ENCODE measurements at regions not wholly inside any gene's neighbourhood (a gene's known extent, or its start where the extent isn't known, plus 50 kb on each side); places are given as distances from the start of the nearest gene placed in this dataset.

- Histone ChIP-seq H3K9ac (ENCODE audit: low read depth in 1 of 2, low read length in 2 of 2) (no peak overlapping the region), H3K36me3 (ENCODE audit: control insufficient read depth in 4 of 4, insufficient read depth in 3 of 4, low read depth in 1 of 4, low read length in 3 of 4) (no peaks in the 10 kb centered on the region), H3K27ac (ENCODE audit: low read depth in 1 of 2, low read length in 2 of 2) (no peak overlapping the region), H3K4me3 (ENCODE audit: low read depth in 1 of 3, low read length in 3 of 3) (no peak overlapping the region), H3K27me3 (ENCODE audit: control insufficient read depth in 4 of 4, insufficient read depth in 4 of 4, low read length in 3 of 4) (no peaks in the 10 kb centered on the region), H3K4me1 (ENCODE audit: control insufficient read depth in 4 of 4, insufficient read depth in 4 of 4, low read length in 3 of 4) (no peaks in the 10 kb centered on the region), H3K9me3 (ENCODE audit: control insufficient read depth in 4 of 4, low read length in 3 of 4) (no peaks in the 10 kb centered on the region)
- DNase-seq (ENCODE audit: low spot score): no peak
- no peak for TF ChIP-seq GABPA (IDR thresholded peaks at IDR 0.05 in 1 of 2, conservative IDR thresholded peaks at IDR 0.05 in 1 of 2)
- TF ChIP-seq TAF1 (conservative IDR thresholded peaks at IDR 0.05): no peak
- TF ChIP-seq YY1 (IDR thresholded peaks at IDR 0.05): no peak
- TF ChIP-seq FOXA2 (IDR thresholded peaks at IDR 0.05): no peak
- TF ChIP-seq MAX (IDR thresholded peaks at IDR 0.05): no peak
- TF ChIP-seq ATF3 (IDR thresholded peaks at IDR 0.05): no peak
- no peak for TF ChIP-seq CTCF (IDR thresholded peaks at IDR 0.05; ENCODE audit: low read depth, low read length, missing input control)
- TF ChIP-seq NR2F2 (IDR thresholded peaks at IDR 0.05): no peak
Observed at GRCh38 chr5:98414938-98415337, 358.5 kb upstream of the RGMB start.

- TF ChIP-seq FOXA2 (IDR thresholded peaks at IDR 0.05) (no peak), RXRA (IDR thresholded peaks at IDR 0.05) (no peak)
- Histone ChIP-seq H3K36me3 (ENCODE audit: control insufficient read depth in 4 of 4, insufficient read depth in 3 of 4, low read depth in 1 of 4, low read length in 3 of 4) (no peaks in the 10 kb centered on the region), H3K9me3 (ENCODE audit: control insufficient read depth in 4 of 4, low read length in 3 of 4) (no peaks in the 10 kb centered on the region), H3K27ac (ENCODE audit: low read depth in 1 of 2, low read length in 2 of 2) (no peak overlapping the region), H3K9ac (ENCODE audit: low read depth in 1 of 2, low read length in 2 of 2) (no peak overlapping the region), H3K4me3 (ENCODE audit: low read depth in 1 of 3, low read length in 3 of 3) (no peak overlapping the region), H3K27me3 (ENCODE audit: control insufficient read depth in 4 of 4, insufficient read depth in 4 of 4, low read length in 3 of 4) (no peaks in the 10 kb centered on the region), H3K4me1 (ENCODE audit: control insufficient read depth in 4 of 4, insufficient read depth in 4 of 4, low read length in 3 of 4) (no peaks in the 10 kb centered on the region)
- no peak for DNase-seq (ENCODE audit: low spot score)
- WGBS: 91% methylated on average over 1 of the region's 1 CpG
Observed at GRCh38 chr5:98415663-98416062, 357.8 kb upstream of the RGMB start.

- Histone ChIP-seq H3K27me3 (ENCODE audit: control insufficient read depth in 4 of 4, insufficient read depth in 4 of 4, low read length in 3 of 4) (no peaks in the 10 kb centered on the region), H3K4me1 (ENCODE audit: control insufficient read depth in 4 of 4, insufficient read depth in 4 of 4, low read length in 3 of 4) (no peaks in the 10 kb centered on the region), H3K4me3 (ENCODE audit: low read depth in 1 of 3, low read length in 3 of 3) (no peak overlapping the region), H3K27ac (ENCODE audit: low read depth in 1 of 2, low read length in 2 of 2) (no peak overlapping the region), H3K36me3 (ENCODE audit: control insufficient read depth in 4 of 4, insufficient read depth in 3 of 4, low read depth in 1 of 4, low read length in 3 of 4) (no peaks in the 10 kb centered on the region), H3K9ac (ENCODE audit: low read depth in 1 of 2, low read length in 2 of 2) (no peak overlapping the region), H3K9me3 (ENCODE audit: control insufficient read depth in 4 of 4, low read length in 3 of 4) (no peaks in the 10 kb centered on the region)
- TF ChIP-seq YY1 (IDR thresholded peaks at IDR 0.05): no peak
- TF ChIP-seq HNF4G (IDR thresholded peaks at IDR 0.05): no peak
- no peak for TF ChIP-seq RAD21 (IDR thresholded peaks at IDR 0.05)
- TF ChIP-seq ATF3 (IDR thresholded peaks at IDR 0.05): no peak
- TF ChIP-seq FOXA1 (IDR thresholded peaks at IDR 0.05): no peak
- DNase-seq (ENCODE audit: low spot score): no peak
Observed at GRCh38 chr5:98416541-98416940, 356.9 kb upstream of the RGMB start.

- Histone ChIP-seq H3K36me3 (ENCODE audit: control insufficient read depth in 4 of 4, insufficient read depth in 3 of 4, low read depth in 1 of 4, low read length in 3 of 4) (no peaks in the 10 kb centered on the region), H3K4me1 (ENCODE audit: control insufficient read depth in 4 of 4, insufficient read depth in 4 of 4, low read length in 3 of 4) (no peaks in the 10 kb centered on the region), H3K9me3 (ENCODE audit: control insufficient read depth in 4 of 4, low read length in 3 of 4) (no peaks in the 10 kb centered on the region), H3K27ac (ENCODE audit: low read depth in 1 of 2, low read length in 2 of 2) (no peak overlapping the region), H3K9ac (ENCODE audit: low read depth in 1 of 2, low read length in 2 of 2) (no peak overlapping the region), H3K4me3 (ENCODE audit: low read depth in 1 of 3, low read length in 3 of 3) (no peak overlapping the region), H3K27me3 (ENCODE audit: control insufficient read depth in 4 of 4, insufficient read depth in 4 of 4, low read length in 3 of 4) (no peaks in the 10 kb centered on the region)
- 33% methylated on average over 1 of the region's 1 CpG for WGBS
- TF ChIP-seq JUND (IDR thresholded peaks at IDR 0.05) (no peak), MAX (IDR thresholded peaks at IDR 0.05) (no peak), RAD21 (IDR thresholded peaks at IDR 0.05) (no peak), TAF1 (conservative IDR thresholded peaks at IDR 0.05) (no peak), EGR1 (IDR thresholded peaks at IDR 0.05; ENCODE audit: low read depth in 2 of 2) (no peak), GABPA (IDR thresholded peaks at IDR 0.05 in 1 of 2, conservative IDR thresholded peaks at IDR 0.05 in 1 of 2) (no peak), HNF4G (IDR thresholded peaks at IDR 0.05) (no peak), NR2F2 (IDR thresholded peaks at IDR 0.05) (no peak), ZBTB33 (IDR thresholded peaks at IDR 0.05) (no peak), FOXA1 (IDR thresholded peaks at IDR 0.05) (no peak)
- no peak for DNase-seq (ENCODE audit: low spot score)
Observed at GRCh38 chr5:98419825-98420224, 353.6 kb upstream of the RGMB start.

All from liver (tissue), 8 donors.